HCT116 (cell line): ENCODE measurements at regions not wholly inside any gene's neighbourhood (a gene's known extent, or its start where the extent isn't known, plus 50 kb on each side); places are given as distances from the start of the nearest gene placed in this dataset.

Experiments
- ATAC-seq: fragments of 200-7000 bp; cut with Tn5 transposase; 2 replicates; pipeline ENCODE4 v1.9.1; 2020; ENCODE audit warnings: mild to moderate bottlenecking, moderate library complexity
- BruUV-seq: library from RNA; stranded (reverse); fragments of 400-500 nt; replicated peaks from 2 replicates; lab custom pipeline; 2021; lab: Mats Ljungman, UMichigan
- CTCF ChIA-PET: fragments of 300-600 bp; sonication (Branson Sonifier 250); formaldehyde crosslinking; loops from one replicate; lab custom pipeline; 2021; ENCODE audit warnings: antibody characterized with exemption; lab: Charles Lee
- POLR2A ChIA-PET: fragments of 300-600, 350-600 bp; sonication (Branson Sonifier 250); formaldehyde crosslinking; loops from one replicate; lab custom pipeline; 2021; ENCODE audit warnings: antibody characterized with exemption; lab: Charles Lee
- RAD21 ChIA-PET, 2 experiments: fragments of 300-600 bp; sonication (Branson Sonifier 250); formaldehyde crosslinking; loops; one replicate each; lab custom pipeline; 2023; ENCODE audit warnings: low total read pairs in 2 of 2; ENCODE audit not compliant: uncharacterized antibody in 2 of 2, unreplicated experiment in 2 of 2, low non-redundant PET in 1 of 2; lab: Charles Lee
- DNase-seq: peaks from one replicate; pipeline ENCODE4 v3.0.0-alpha.2; 2010; ENCODE audit warnings: low read depth, low spot score
- H2AFZ ChIP-seq: fragments of 200-600 bp; shearing (Covaris generic), sonication (generic); 2 replicates; pipeline ENCODE4 v1.6.1; 2017; ENCODE audit warnings: low read depth, mixed run types, mixed read lengths, antibody characterized with exemption, low read length; ENCODE audit not compliant: poor library complexity, severe bottlenecking
- H3K27ac ChIP-seq: 2 replicates; pipeline ENCODE4 v1.5.1; 2012; ENCODE audit warnings: low read depth, low read length
- H3K27me3 ChIP-seq: fragments of 200-600 bp; sonication (generic); 2 replicates; pipeline ENCODE4 v1.6.1; 2016; ENCODE audit warnings: mixed run types, low read length, mixed read lengths; ENCODE audit not compliant: insufficient read depth
- H3K36me3 ChIP-seq, 2 experiments: fragments of 200-500 bp in 1 of 2; fragments of 200-600 bp in 1 of 2; sonication (Bioruptor generic) in 1 of 2; sonication (generic) in 1 of 2; 2 replicates each; pipeline versions ENCODE4 v1.5.1 to v1.6.1; 2014 to 2016; ENCODE audit warnings: low read length in 2 of 2, inconsistent platforms in 1 of 2, mixed read lengths in 1 of 2, mixed run types in 1 of 2; ENCODE audit not compliant: insufficient read depth in 2 of 2, control insufficient read depth in 1 of 2
- H3K4me1 ChIP-seq, 2 experiments: fragments of 200-600 bp in 1 of 2; sonication (generic) in 1 of 2; 2 replicates each; pipeline versions ENCODE4 v1.5.1 to v1.6.1; 2012 to 2017; ENCODE audit warnings: low read length in 2 of 2, inconsistent platforms in 1 of 2, mild to moderate bottlenecking in 1 of 2, mixed read lengths in 1 of 2, mixed run types in 1 of 2, moderate library complexity in 1 of 2; ENCODE audit not compliant: insufficient read depth in 2 of 2, control insufficient read depth in 1 of 2
- H3K4me2 ChIP-seq: fragments of 200-600 bp; sonication (generic); 2 replicates; pipeline ENCODE4 v1.6.1; 2017; ENCODE audit warnings: mixed run types, low read length, mixed read lengths
- H3K4me3 ChIP-seq, 2 experiments: fragments of 200-600 bp in 1 of 2; sonication (generic) in 1 of 2; replicated peaks in 1 of 2; 2 replicates each; pipeline ENCODE4 v1.5.1; 2011 to 2016; ENCODE audit warnings: low read length in 2 of 2, control low read depth in 1 of 2, low read depth in 1 of 2, mild to moderate bottlenecking in 1 of 2, mixed read lengths in 1 of 2, mixed run types in 1 of 2
- H3K79me2 ChIP-seq: fragments of 200-600 bp; sonication (generic); 2 replicates; pipeline ENCODE4 v1.6.1; 2017; ENCODE audit warnings: mild to moderate bottlenecking, mixed run types, low read length, moderate library complexity, mixed read lengths; ENCODE audit not compliant: insufficient read depth
- H3K9ac ChIP-seq: fragments of 200-600 bp; sonication (generic); 2 replicates; pipeline ENCODE4 v1.6.1; 2016; ENCODE audit warnings: low read length, mixed read lengths
- H3K9me2 ChIP-seq: fragments of 200-600 bp; sonication (generic), shearing (Covaris generic); 2 replicates; pipeline ENCODE4 v1.6.1; 2017; ENCODE audit warnings: mixed run types, mild to moderate bottlenecking, moderate library complexity; ENCODE audit not compliant: insufficient read depth
- H3K9me3 ChIP-seq, 2 experiments: fragments of 200-500 bp in 1 of 2; fragments of 200-600 bp in 1 of 2; sonication (Bioruptor generic) in 1 of 2; sonication (generic) in 1 of 2; 2 replicates each; pipeline ENCODE4 v1.6.1; 2014 to 2017; ENCODE audit warnings: low read length in 2 of 2, mixed read lengths in 2 of 2, inconsistent platforms in 1 of 2, low read depth in 1 of 2, mild to moderate bottlenecking in 1 of 2, mixed run types in 1 of 2, moderate library complexity in 1 of 2; ENCODE audit not compliant: control insufficient read depth in 1 of 2, insufficient read depth in 1 of 2
- H4K20me1 ChIP-seq: fragments of 200-600 bp; sonication (generic), shearing (Covaris generic); 2 replicates; pipeline ENCODE4 v1.6.1; 2017; ENCODE audit warnings: mixed run types, mild to moderate bottlenecking, moderate library complexity; ENCODE audit not compliant: insufficient read depth
- CBX3 ChIP-seq: IDR thresholded peaks from 2 replicates; pipeline ENCODE4 v1.6.1; 2012; ENCODE audit warnings: low read depth
- CEBPB ChIP-seq: IDR thresholded peaks from 2 replicates; pipeline ENCODE4 v1.6.1; 2012; ENCODE audit warnings: low read depth
- EGR1 ChIP-seq: IDR thresholded peaks from 2 replicates; pipeline ENCODE4 v1.6.1; 2012; ENCODE audit warnings: low read depth
- EZH2phosphoT487 ChIP-seq: fragments of 200-600 bp; IDR thresholded peaks from 2 replicates; pipeline ENCODE4 v1.6.1; 2018; ENCODE audit warnings: antibody characterized with exemption, borderline replicate concordance
- FOSL1 ChIP-seq: IDR thresholded peaks from 2 replicates; pipeline ENCODE4 v1.6.1; 2012; ENCODE audit warnings: low read depth
- JUND ChIP-seq: IDR thresholded peaks from 2 replicates; pipeline ENCODE4 v1.6.1; 2012
- POLR2AphosphoS5 ChIP-seq: IDR thresholded peaks from 2 replicates; pipeline ENCODE4 v1.6.1; 2011; ENCODE audit warnings: mild to moderate bottlenecking, low read depth, low read length, moderate library complexity
- SIN3A ChIP-seq: IDR thresholded peaks from 2 replicates; pipeline ENCODE4 v1.6.1; 2012; ENCODE audit warnings: low read depth
- SP1 ChIP-seq: IDR thresholded peaks from 2 replicates; pipeline ENCODE4 v1.6.1; 2012; ENCODE audit warnings: low read depth
- SRF ChIP-seq: IDR thresholded peaks from 2 replicates; pipeline ENCODE4 v1.6.1; 2012; ENCODE audit warnings: low read depth
- TCF7L2 ChIP-seq: IDR thresholded peaks from 2 replicates; pipeline ENCODE4 v1.7.0; 2011; ENCODE audit warnings: borderline replicate concordance, inconsistent platforms; ENCODE audit not compliant: insufficient read depth, insufficient read length; ENCODE audit errors: extremely low read depth
- YY1 ChIP-seq: IDR thresholded peaks from 2 replicates; pipeline ENCODE4 v1.6.1; 2011; ENCODE audit warnings: low read length, low read depth, moderate library complexity, mild to moderate bottlenecking; ENCODE audit not compliant: insufficient replicate concordance; ENCODE audit errors: extremely low read depth
- ZNF274 ChIP-seq: fragments of 200-500 bp; sonication (Bioruptor generic); IDR thresholded peaks from 2 replicates; pipeline ENCODE4 v1.6.1; 2014; ENCODE audit warnings: mild to moderate bottlenecking, low read depth, low read length, inconsistent platforms
- intact Hi-C: fragments of 100-400 bp; cut with micrococcal nuclease; formaldehyde crosslinking; loops from 2 replicates; pipeline ENCODE4 v1.10.0; 2022
- TF ChIP-seq, protein P1 (sequence below): IDR thresholded peaks from 2 replicates; pipeline ENCODE4 v1.6.1; 2012
- TF ChIP-seq, protein P2 (sequence below): IDR thresholded peaks from 2 replicates; pipeline ENCODE4 v1.6.1; 2012; ENCODE audit warnings: low read depth
- TF ChIP-seq, protein P3 (sequence below): IDR thresholded peaks from 2 replicates; pipeline ENCODE4 v1.6.1; 2011; ENCODE audit warnings: mild to moderate bottlenecking, low read length, moderate library complexity; ENCODE audit not compliant: insufficient replicate concordance; ENCODE audit errors: extremely low read depth
- TF ChIP-seq, protein P4 (sequence below), 3 experiments: fragments of 200-600 bp in 1 of 3; sonication (generic) in 1 of 3; IDR thresholded peaks in 2 of 3; conservative IDR thresholded peaks in 1 of 3; 2 replicates each; pipeline ENCODE4 v1.5.1; 2012 to 2017; ENCODE audit warnings: low read depth in 2 of 3, low read length in 2 of 3, antibody characterized with exemption in 1 of 3, borderline replicate concordance in 1 of 3, control low read depth in 1 of 3, mild to moderate bottlenecking in 1 of 3, mixed read lengths in 1 of 3, mixed run types in 1 of 3, moderate library complexity in 1 of 3; ENCODE audit not compliant: insufficient read depth in 1 of 3

DNA sequence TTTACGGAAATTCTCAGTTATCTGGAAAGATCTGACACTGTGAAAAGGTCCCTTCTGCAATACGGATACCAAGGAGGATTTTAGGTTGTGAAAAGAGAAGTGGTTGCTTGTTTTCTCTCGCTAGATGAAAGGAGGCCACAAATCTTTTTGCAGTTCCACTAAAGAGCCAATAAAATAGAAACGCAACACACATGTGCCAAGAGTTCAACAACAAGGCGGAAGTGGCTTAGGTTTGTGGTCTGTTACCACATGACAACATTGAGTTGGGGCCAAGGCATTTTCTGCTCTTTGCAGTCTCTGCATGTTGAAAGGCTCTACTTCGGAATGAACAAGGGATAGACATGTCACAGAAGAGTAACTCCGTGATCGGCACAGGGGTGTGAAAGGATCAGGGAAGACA is 115.7 kb upstream of the OSR1 start:
- ChIA-PET CTCF (no interaction called here), RAD21 (no interaction called here)
- no peak for DNase-seq

More for the DNA sequence above, 115.7 kb upstream of the OSR1 start:
- H2AFZ ChIP-seq: no peak overlapping the region
- H3K36me3 ChIP-seq: no peaks in the 10 kb centered on the region
- H3K9ac ChIP-seq: no peak overlapping the region
- no peaks in the 10 kb centered on the region for H3K79me2 ChIP-seq
- H3K9me3 ChIP-seq: no peaks in the 10 kb centered on the region
- BruUV-seq: no TSS peak
- H3K9me2 ChIP-seq: no peaks in the 10 kb centered on the region
- ATAC-seq: no peak
- intact Hi-C loops: no loop called here
- H3K27me3 ChIP-seq: no peaks in the 10 kb centered on the region
- H3K4me2 ChIP-seq: no peak overlapping the region
- H4K20me1 ChIP-seq: no peaks in the 10 kb centered on the region
- POLR2A ChIA-PET: no interaction called here
- H3K4me3 ChIP-seq: no peak overlapping the region
- H3K27ac ChIP-seq: no peak overlapping the region
- no peaks in the 10 kb centered on the region for H3K4me1 ChIP-seq
- TF ChIP-seq EGR1 (no peak), FOSL1 (no peak), CEBPB (no peak), YY1 (no peak), POLR2AphosphoS5 (no peak), EZH2phosphoT487 (no peak), CBX3 (no peak), ZNF274 (no peak), TCF7L2 (no peak), SP1 (no peak), SRF (no peak), JUND (no peak), SIN3A (no peak)
- TF ChIP-seq, protein P1, sequence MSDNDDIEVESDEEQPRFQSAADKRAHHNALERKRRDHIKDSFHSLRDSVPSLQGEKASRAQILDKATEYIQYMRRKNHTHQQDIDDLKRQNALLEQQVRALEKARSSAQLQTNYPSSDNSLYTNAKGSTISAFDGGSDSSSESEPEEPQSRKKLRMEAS: no peak
- TF ChIP-seq, protein P2, sequence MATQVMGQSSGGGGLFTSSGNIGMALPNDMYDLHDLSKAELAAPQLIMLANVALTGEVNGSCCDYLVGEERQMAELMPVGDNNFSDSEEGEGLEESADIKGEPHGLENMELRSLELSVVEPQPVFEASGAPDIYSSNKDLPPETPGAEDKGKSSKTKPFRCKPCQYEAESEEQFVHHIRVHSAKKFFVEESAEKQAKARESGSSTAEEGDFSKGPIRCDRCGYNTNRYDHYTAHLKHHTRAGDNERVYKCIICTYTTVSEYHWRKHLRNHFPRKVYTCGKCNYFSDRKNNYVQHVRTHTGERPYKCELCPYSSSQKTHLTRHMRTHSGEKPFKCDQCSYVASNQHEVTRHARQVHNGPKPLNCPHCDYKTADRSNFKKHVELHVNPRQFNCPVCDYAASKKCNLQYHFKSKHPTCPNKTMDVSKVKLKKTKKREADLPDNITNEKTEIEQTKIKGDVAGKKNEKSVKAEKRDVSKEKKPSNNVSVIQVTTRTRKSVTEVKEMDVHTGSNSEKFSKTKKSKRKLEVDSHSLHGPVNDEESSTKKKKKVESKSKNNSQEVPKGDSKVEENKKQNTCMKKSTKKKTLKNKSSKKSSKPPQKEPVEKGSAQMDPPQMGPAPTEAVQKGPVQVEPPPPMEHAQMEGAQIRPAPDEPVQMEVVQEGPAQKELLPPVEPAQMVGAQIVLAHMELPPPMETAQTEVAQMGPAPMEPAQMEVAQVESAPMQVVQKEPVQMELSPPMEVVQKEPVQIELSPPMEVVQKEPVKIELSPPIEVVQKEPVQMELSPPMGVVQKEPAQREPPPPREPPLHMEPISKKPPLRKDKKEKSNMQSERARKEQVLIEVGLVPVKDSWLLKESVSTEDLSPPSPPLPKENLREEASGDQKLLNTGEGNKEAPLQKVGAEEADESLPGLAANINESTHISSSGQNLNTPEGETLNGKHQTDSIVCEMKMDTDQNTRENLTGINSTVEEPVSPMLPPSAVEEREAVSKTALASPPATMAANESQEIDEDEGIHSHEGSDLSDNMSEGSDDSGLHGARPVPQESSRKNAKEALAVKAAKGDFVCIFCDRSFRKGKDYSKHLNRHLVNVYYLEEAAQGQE: no peak
- TF ChIP-seq, protein P3, sequence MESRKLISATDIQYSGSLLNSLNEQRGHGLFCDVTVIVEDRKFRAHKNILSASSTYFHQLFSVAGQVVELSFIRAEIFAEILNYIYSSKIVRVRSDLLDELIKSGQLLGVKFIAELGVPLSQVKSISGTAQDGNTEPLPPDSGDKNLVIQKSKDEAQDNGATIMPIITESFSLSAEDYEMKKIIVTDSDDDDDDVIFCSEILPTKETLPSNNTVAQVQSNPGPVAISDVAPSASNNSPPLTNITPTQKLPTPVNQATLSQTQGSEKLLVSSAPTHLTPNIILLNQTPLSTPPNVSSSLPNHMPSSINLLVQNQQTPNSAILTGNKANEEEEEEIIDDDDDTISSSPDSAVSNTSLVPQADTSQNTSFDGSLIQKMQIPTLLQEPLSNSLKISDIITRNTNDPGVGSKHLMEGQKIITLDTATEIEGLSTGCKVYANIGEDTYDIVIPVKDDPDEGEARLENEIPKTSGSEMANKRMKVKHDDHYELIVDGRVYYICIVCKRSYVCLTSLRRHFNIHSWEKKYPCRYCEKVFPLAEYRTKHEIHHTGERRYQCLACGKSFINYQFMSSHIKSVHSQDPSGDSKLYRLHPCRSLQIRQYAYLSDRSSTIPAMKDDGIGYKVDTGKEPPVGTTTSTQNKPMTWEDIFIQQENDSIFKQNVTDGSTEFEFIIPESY: no peak
- TF ChIP-seq, protein P4, sequence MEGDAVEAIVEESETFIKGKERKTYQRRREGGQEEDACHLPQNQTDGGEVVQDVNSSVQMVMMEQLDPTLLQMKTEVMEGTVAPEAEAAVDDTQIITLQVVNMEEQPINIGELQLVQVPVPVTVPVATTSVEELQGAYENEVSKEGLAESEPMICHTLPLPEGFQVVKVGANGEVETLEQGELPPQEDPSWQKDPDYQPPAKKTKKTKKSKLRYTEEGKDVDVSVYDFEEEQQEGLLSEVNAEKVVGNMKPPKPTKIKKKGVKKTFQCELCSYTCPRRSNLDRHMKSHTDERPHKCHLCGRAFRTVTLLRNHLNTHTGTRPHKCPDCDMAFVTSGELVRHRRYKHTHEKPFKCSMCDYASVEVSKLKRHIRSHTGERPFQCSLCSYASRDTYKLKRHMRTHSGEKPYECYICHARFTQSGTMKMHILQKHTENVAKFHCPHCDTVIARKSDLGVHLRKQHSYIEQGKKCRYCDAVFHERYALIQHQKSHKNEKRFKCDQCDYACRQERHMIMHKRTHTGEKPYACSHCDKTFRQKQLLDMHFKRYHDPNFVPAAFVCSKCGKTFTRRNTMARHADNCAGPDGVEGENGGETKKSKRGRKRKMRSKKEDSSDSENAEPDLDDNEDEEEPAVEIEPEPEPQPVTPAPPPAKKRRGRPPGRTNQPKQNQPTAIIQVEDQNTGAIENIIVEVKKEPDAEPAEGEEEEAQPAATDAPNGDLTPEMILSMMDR (IDR thresholded peaks at IDR 0.05 in 2 of 3, conservative IDR thresholded peaks at IDR 0.05 in 1 of 3; ENCODE audit: borderline replicate concordance in 1 of 3, insufficient read depth in 1 of 3, low read depth in 2 of 3, low read length in 2 of 3): no peak
